ENCODE measurements at regions not wholly inside any gene's neighbourhood (a gene's known extent, or its start where the extent isn't known, plus 50 kb on each side); places are given as distances from the start of the nearest gene placed in this dataset.

- TF ChIP-seq ELK1 (IDR thresholded peaks at IDR 0.05; ENCODE audit: low read depth, low read length) = no peak
- no peak for TF ChIP-seq HOXB5 (CRISPR knock-in tag; IDR thresholded peaks at IDR 0.05)
- TF ChIP-seq ESRRA (IDR thresholded peaks at IDR 0.05; ENCODE audit: borderline replicate concordance, low read length) = no peak
- no peak for TF ChIP-seq HOXA7 (CRISPR knock-in tag; IDR thresholded peaks at IDR 0.05)
- no peak for TF ChIP-seq POLR2AphosphoS2 (conservative IDR thresholded peaks at IDR 0.05; ENCODE audit: low read length)
- peak; percentile 96 for TF ChIP-seq USF2 (IDR thresholded peaks at IDR 0.05)
- TF ChIP-seq ZFP36 (IDR thresholded peaks at IDR 0.05; ENCODE audit: borderline replicate concordance, partially characterized antibody) = no peak
- no peak for TF ChIP-seq GATA3 (IDR thresholded peaks at IDR 0.05; ENCODE audit: borderline replicate concordance)
- TF ChIP-seq CBX2 (IDR thresholded peaks at IDR 0.05; ENCODE audit: borderline replicate concordance, low read depth) = no peak
- peak; percentile 89 for TF ChIP-seq PHF8 (IDR thresholded peaks at IDR 0.05; ENCODE audit: borderline replicate concordance, low read depth)
- no peak for TF ChIP-seq RAD21 (conservative IDR thresholded peaks at IDR 0.05 in 1 of 2, IDR thresholded peaks at IDR 0.05 in 1 of 2)
- TF ChIP-seq ZNF302 (CRISPR knock-in tag; IDR thresholded peaks at IDR 0.05) = no peak
- peak; percentile 81 for TF ChIP-seq POLR2A (IDR thresholded peaks at IDR 0.05; ENCODE audit: low read length)
- no peak for TF ChIP-seq HOXB13 (CRISPR knock-in tag; IDR thresholded peaks at IDR 0.05; ENCODE audit: low read depth)
- no peak for TF ChIP-seq CEBPB (IDR thresholded peaks at IDR 0.05)
- TF ChIP-seq ZC3H11A (IDR thresholded peaks at IDR 0.05) = no peak
- TF ChIP-seq CBX8 (IDR thresholded peaks at IDR 0.05) = no peak
- TF ChIP-seq NFE2L2 (conservative IDR thresholded peaks at IDR 0.05; ENCODE audit: low read length) = no peak
- TF ChIP-seq RFX5 (IDR thresholded peaks at IDR 0.05) = peak; percentile 53; the same call in 1 of the 2 replicates
- TF ChIP-seq KDM1A (IDR thresholded peaks at IDR 0.05; ENCODE audit: low read depth) = no peak
- TF ChIP-seq HMGXB4 (CRISPR knock-in tag; IDR thresholded peaks at IDR 0.05; ENCODE audit: borderline replicate concordance) = no peak
- TF ChIP-seq SREBF2 (IDR thresholded peaks at IDR 0.05) = no peak
Measured at GRCh38 chr9:94030318-94031179, 53.7 kb upstream of the PTPDC1 start (continued).

- CTCF ChIA-PET = interaction anchor here (1.0 to 2.4 kb wide), 2 partner anchors 16 to 183 kb away, joined by 3 to 12 read pairs; no protein-coding TSS in a partner anchor
- POLR2A ChIA-PET = no interaction called here
- WGBS (ENCODE audit: missing lambda C conversion rate) = 4% methylated on average over 6 of the region's 6 CpGs
- DNase-seq (ENCODE audit: low read depth in 1 of 2, low spot score in 1 of 2) (no peak), FAIRE-seq (no peak), ATAC-seq (no peak)
- Histone ChIP-seq H3K4me2 (peak overlapping the region; percentile 90), H3K9me3 (peaks cover 23% of the 10 kb centered on the region), H3K4me3 (peak overlapping the region; percentile 88), H3K27ac (peak overlapping the region; percentile 84 to 90), H3K4me1 (peaks cover 6% of the 10 kb centered on the region; the same call in 1 of the 3 replicates)
- TF ChIP-seq CHD2 (IDR thresholded peaks at IDR 0.05; ENCODE audit: low read length, partially characterized antibody) (no peak), ZNF302 (CRISPR knock-in tag; IDR thresholded peaks at IDR 0.05) (no peak), POLR2A (IDR thresholded peaks at IDR 0.05; ENCODE audit: low read length) (no peak), CEBPB (IDR thresholded peaks at IDR 0.05) (no peak), EHMT2 (IDR thresholded peaks at IDR 0.05; ENCODE audit: low read depth) (no peak), JUNB (IDR thresholded peaks at IDR 0.05) (no peak), RFX5 (IDR thresholded peaks at IDR 0.05) (no peak)
Measured at GRCh38 chr9:94029932-94030317, 54.3 kb upstream of the PTPDC1 start.

Data from A549 (cell line).